ENCODE measurements at regions not wholly inside any gene's neighbourhood (a gene's known extent, or its start where the extent isn't known, plus 50 kb on each side); places are given as distances from the start of the nearest gene placed in this dataset.
"Not testable (repeated sequence)": the region's sequence is repeated elsewhere in the genome, so short reads cannot be mapped to it uniquely, and the experiment has no call there.

DNA sequence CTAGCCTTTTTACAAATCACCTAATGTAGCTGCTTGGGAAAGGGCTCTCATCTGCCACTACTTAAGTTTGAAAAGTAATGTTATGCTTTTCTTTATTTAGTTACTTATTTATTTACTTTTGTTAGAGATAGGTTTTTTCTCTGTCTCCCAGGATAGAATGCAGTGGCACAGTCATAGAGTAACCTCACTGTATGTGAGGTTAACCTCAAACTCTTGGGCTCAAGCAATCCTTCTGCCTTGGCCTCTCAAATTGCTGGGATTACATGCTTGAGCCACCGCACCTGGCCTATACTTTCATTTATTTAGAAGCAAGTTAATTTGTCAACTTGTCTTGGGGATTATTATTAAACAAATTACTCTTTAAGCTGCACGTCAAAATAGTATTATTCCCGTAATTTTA lies 1814.6 kb downstream of the KHDRBS2 start:
- not testable (repeated sequence) for TF ChIP-seq SAP30 (IDR thresholded peaks at IDR 0.05; ENCODE audit: insufficient read depth, insufficient replicate concordance, low read length); SP1 (IDR thresholded peaks at IDR 0.05; ENCODE audit: low read depth, low read length); TAF1 (IDR thresholded peaks at IDR 0.05; ENCODE audit: low read depth, low read length); TEAD4 (IDR thresholded peaks at IDR 0.05; ENCODE audit: low read depth, low read length); POLR2AphosphoS5 (IDR thresholded peaks at IDR 0.05; ENCODE audit: low read depth, low read length); YY1 (IDR thresholded peaks at IDR 0.05; ENCODE audit: low read depth, low read length); CTBP2 (IDR thresholded peaks at IDR 0.05; ENCODE audit: borderline replicate concordance, insufficient read depth, insufficient read length, low read length); TAF7 (optimal IDR thresholded peaks at IDR 0.05; ENCODE audit: borderline replicate concordance, low read depth, low read length); RAD21 (IDR thresholded peaks at IDR 0.05 in 1 of 2, conservative IDR thresholded peaks at IDR 0.05 in 1 of 2; ENCODE audit: low read depth in 2 of 2, low read length in 2 of 2); CHD1 (IDR thresholded peaks at IDR 0.05; ENCODE audit: low read depth, low read length)
- TF ChIP-seq, protein P1, sequence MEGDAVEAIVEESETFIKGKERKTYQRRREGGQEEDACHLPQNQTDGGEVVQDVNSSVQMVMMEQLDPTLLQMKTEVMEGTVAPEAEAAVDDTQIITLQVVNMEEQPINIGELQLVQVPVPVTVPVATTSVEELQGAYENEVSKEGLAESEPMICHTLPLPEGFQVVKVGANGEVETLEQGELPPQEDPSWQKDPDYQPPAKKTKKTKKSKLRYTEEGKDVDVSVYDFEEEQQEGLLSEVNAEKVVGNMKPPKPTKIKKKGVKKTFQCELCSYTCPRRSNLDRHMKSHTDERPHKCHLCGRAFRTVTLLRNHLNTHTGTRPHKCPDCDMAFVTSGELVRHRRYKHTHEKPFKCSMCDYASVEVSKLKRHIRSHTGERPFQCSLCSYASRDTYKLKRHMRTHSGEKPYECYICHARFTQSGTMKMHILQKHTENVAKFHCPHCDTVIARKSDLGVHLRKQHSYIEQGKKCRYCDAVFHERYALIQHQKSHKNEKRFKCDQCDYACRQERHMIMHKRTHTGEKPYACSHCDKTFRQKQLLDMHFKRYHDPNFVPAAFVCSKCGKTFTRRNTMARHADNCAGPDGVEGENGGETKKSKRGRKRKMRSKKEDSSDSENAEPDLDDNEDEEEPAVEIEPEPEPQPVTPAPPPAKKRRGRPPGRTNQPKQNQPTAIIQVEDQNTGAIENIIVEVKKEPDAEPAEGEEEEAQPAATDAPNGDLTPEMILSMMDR (IDR thresholded peaks at IDR 0.05; ENCODE audit: control extremely low read depth in 1 of 3, insufficient read depth in 1 of 3, low read depth in 1 of 3, low read length in 3 of 3): not testable (repeated sequence)
- TF ChIP-seq, protein P2, sequence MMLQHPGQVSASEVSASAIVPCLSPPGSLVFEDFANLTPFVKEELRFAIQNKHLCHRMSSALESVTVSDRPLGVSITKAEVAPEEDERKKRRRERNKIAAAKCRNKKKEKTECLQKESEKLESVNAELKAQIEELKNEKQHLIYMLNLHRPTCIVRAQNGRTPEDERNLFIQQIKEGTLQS (IDR thresholded peaks at IDR 0.05; ENCODE audit: insufficient read depth, low read depth, low read length): not testable (repeated sequence)

Measured in H1 (cell line).